H1 (cell line): ENCODE measurements at regions not wholly inside any gene's neighbourhood (a gene's known extent, or its start where the extent isn't known, plus 50 kb on each side); places are given as distances from the start of the nearest gene placed in this dataset.

Experiments
- ATF2 ChIP-seq: IDR thresholded peaks from 2 replicates; pipeline ENCODE4 v1.6.1; 2012; ENCODE audit warnings: low read length, inconsistent platforms
- CBX5 ChIP-seq: fragments of 300-800, 300-1000 bp; sonication (generic); IDR thresholded peaks from 2 replicates; pipeline ENCODE4 v1.7.1; 2016; ENCODE audit warnings: antibody characterized with exemption, low read length, low read depth
- CHD1 ChIP-seq: IDR thresholded peaks from 2 replicates; pipeline ENCODE4 v1.6.1; 2012; ENCODE audit warnings: low read depth, low read length, improper control_type of control experiment
- SIX5 ChIP-seq: IDR thresholded peaks from 2 replicates; pipeline ENCODE4 v1.6.1; 2011; ENCODE audit warnings: mild to moderate bottlenecking, low read depth, low read length
- TCF12 ChIP-seq: IDR thresholded peaks from 2 replicates; pipeline ENCODE4 v1.6.1; 2011; ENCODE audit warnings: low read depth, mild to moderate bottlenecking, low read length

GRCh38 chr16:59892376-59892775 is 1158.3 kb upstream of the GOT2 start (continued):
- TF ChIP-seq ATF2 (no peak), TCF12 (no peak), CBX5 (no peak), CHD1 (no peak), SIX5 (no peak)
